ENCODE measurements at regions not wholly inside any gene's neighbourhood (a gene's known extent, or its start where the extent isn't known, plus 50 kb on each side); places are given as distances from the start of the nearest gene placed in this dataset.

DNA sequence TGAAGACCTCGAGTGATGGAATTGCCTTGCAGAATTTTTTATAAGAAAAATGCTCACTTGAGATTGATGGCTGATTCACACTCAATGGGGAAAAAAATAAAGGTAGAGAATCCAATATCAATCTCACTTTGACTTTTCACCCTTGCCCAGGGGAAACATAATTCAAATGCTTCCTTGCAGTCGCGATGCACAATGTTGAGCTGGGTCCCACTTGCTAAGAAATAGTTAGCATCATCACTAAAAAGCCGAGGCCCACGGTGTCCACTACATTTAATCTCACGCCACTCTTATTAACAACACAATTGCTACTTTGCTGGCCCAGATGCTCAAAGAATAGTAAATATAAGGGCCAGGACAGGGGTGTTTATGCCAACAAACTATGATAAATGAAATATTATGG lies 223.4 kb downstream of the SPTSSA start:
- Histone ChIP-seq H3K4me2 (no peak overlapping the region), H3K4me1 (peaks cover 14% of the 10 kb centered on the region; the same call in 2 of the 3 replicates), H3K9me3 (no peaks in the 10 kb centered on the region), H3K27ac (no peak overlapping the region), H3K4me3 (no peak overlapping the region)
- POLR2A ChIA-PET: interaction anchor here (0.6 kb wide), 1 partner anchor 57 kb away, joined by 3 read pairs; no protein-coding TSS in a partner anchor
- CTCF ChIA-PET: interaction anchor here (1.1 to 4.5 kb wide), 2 partner anchors 9 to 12 kb away, joined by 3 to 24 read pairs; no protein-coding TSS in a partner anchor
- FAIRE-seq: no peak
- DNase-seq (ENCODE audit: low read depth in 1 of 2, low spot score in 1 of 2): no peak
- 84% methylated on average over 6 of the region's 6 CpGs for WGBS (ENCODE audit: missing lambda C conversion rate)
- TF ChIP-seq HOXB13 (CRISPR knock-in tag; IDR thresholded peaks at IDR 0.05; ENCODE audit: low read depth) (no peak), TFCP2L1 (CRISPR knock-in tag; IDR thresholded peaks at IDR 0.05) (no peak), CHD4 (IDR thresholded peaks at IDR 0.05; ENCODE audit: borderline replicate concordance) (no peak), TP53 (CRISPR knock-in tag; IDR thresholded peaks at IDR 0.05) (no peak), MYC (IDR thresholded peaks at IDR 0.05; ENCODE audit: borderline replicate concordance, low read length) (no peak), JUNB (IDR thresholded peaks at IDR 0.05) (no peak), ESRRA (IDR thresholded peaks at IDR 0.05; ENCODE audit: borderline replicate concordance, low read length) (no peak), NR3C1 (IDR thresholded peaks at IDR 0.05) (no peak), EP300 (IDR thresholded peaks at IDR 0.05) (no peak), EHMT2 (IDR thresholded peaks at IDR 0.05; ENCODE audit: low read depth) (no peak), FOSB (CRISPR knock-in tag; IDR thresholded peaks at IDR 0.05) (no peak), HDAC2 (IDR thresholded peaks at IDR 0.05) (no peak), EHF (CRISPR knock-in tag; IDR thresholded peaks at IDR 0.05) (no peak)
- TF ChIP-seq, protein P1, sequence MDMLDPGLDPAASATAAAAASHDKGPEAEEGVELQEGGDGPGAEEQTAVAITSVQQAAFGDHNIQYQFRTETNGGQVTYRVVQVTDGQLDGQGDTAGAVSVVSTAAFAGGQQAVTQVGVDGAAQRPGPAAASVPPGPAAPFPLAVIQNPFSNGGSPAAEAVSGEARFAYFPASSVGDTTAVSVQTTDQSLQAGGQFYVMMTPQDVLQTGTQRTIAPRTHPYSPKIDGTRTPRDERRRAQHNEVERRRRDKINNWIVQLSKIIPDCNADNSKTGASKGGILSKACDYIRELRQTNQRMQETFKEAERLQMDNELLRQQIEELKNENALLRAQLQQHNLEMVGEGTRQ (IDR thresholded peaks at IDR 0.05): no peak
- TF ChIP-seq, protein P2, sequence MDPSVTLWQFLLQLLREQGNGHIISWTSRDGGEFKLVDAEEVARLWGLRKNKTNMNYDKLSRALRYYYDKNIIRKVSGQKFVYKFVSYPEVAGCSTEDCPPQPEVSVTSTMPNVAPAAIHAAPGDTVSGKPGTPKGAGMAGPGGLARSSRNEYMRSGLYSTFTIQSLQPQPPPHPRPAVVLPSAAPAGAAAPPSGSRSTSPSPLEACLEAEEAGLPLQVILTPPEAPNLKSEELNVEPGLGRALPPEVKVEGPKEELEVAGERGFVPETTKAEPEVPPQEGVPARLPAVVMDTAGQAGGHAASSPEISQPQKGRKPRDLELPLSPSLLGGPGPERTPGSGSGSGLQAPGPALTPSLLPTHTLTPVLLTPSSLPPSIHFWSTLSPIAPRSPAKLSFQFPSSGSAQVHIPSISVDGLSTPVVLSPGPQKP (IDR thresholded peaks at IDR 0.05; ENCODE audit: low read depth, low read length): no peak
- ATAC-seq: no peak

DNA sequence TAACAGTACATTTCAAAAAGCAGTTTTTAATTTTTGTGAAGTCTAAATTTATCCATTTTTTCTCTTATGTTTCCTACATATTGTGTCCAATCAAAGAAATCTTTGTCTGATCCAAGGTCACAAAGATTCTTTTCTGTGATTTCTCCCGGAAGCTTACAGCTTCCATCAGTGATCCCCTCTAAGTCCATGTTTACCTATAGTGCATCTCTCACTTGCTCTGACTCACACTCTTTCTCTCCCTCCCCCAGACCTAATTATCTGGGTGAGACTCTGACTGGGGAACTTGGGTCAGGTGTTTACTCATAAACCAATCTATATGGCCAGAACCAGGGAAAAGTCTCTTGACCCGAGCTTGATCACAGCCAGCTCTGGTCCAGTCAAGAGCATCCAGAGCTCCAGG lies 224.4 kb downstream of the SPTSSA start:
- no peak overlapping the region; the same call in 2 of the 3 replicates for H3K4me2 ChIP-seq
- DNase-seq (ENCODE audit: low read depth in 1 of 2, low spot score in 1 of 2) (no peak), FAIRE-seq (no peak), ATAC-seq (no peak)
- TF ChIP-seq CBX2 (IDR thresholded peaks at IDR 0.05; ENCODE audit: borderline replicate concordance, low read depth) (no peak), POLR2AphosphoS2 (conservative IDR thresholded peaks at IDR 0.05; ENCODE audit: low read length) (no peak), GATA3 (IDR thresholded peaks at IDR 0.05; ENCODE audit: borderline replicate concordance) (no peak), HOXA7 (CRISPR knock-in tag; IDR thresholded peaks at IDR 0.05) (no peak), BHLHE40 (IDR thresholded peaks at IDR 0.05; ENCODE audit: low read depth, low read length) (no peak), EP300 (IDR thresholded peaks at IDR 0.05) (no peak), ZSCAN20 (CRISPR knock-in tag; IDR thresholded peaks at IDR 0.05) (no peak), HOXB5 (CRISPR knock-in tag; IDR thresholded peaks at IDR 0.05) (no peak), NPAS2 (CRISPR knock-in tag; IDR thresholded peaks at IDR 0.05; ENCODE audit: borderline replicate concordance) (no peak), POLR2A (IDR thresholded peaks at IDR 0.05; ENCODE audit: low read length) (no peak), JUN (IDR thresholded peaks at IDR 0.05) (no peak), RCOR1 (IDR thresholded peaks at IDR 0.05; ENCODE audit: low read depth, low read length) (no peak), CEBPB (IDR thresholded peaks at IDR 0.05) (no peak), TP53 (CRISPR knock-in tag; IDR thresholded peaks at IDR 0.05) (no peak)
- TF ChIP-seq, protein P3, sequence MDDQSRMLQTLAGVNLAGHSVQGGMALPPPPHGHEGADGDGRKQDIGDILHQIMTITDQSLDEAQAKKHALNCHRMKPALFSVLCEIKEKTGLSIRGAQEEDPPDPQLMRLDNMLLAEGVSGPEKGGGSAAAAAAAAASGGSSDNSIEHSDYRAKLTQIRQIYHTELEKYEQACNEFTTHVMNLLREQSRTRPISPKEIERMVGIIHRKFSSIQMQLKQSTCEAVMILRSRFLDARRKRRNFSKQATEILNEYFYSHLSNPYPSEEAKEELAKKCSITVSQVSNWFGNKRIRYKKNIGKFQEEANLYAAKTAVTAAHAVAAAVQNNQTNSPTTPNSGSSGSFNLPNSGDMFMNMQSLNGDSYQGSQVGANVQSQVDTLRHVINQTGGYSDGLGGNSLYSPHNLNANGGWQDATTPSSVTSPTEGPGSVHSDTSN (IDR thresholded peaks at IDR 0.05): no peak
- TF ChIP-seq, protein P4, sequence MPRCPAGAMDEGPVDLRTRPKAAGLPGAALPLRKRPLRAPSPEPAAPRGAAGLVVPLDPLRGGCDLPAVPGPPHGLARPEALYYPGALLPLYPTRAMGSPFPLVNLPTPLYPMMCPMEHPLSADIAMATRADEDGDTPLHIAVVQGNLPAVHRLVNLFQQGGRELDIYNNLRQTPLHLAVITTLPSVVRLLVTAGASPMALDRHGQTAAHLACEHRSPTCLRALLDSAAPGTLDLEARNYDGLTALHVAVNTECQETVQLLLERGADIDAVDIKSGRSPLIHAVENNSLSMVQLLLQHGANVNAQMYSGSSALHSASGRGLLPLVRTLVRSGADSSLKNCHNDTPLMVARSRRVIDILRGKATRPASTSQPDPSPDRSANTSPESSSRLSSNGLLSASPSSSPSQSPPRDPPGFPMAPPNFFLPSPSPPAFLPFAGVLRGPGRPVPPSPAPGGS (IDR thresholded peaks at IDR 0.05): no peak
- no peak overlapping the region for H3K27ac ChIP-seq
- no peaks in the 10 kb centered on the region for H3K9me3 ChIP-seq
- CTCF ChIA-PET: interaction anchor here (1.1 to 4.5 kb wide), 2 partner anchors 8 to 11 kb away, joined by 3 to 24 read pairs; no protein-coding TSS in a partner anchor
- no peak overlapping the region for H3K4me3 ChIP-seq
- WGBS (ENCODE audit: missing lambda C conversion rate): 49% methylated on average over 2 of the region's 2 CpGs
- peaks cover 14% of the 10 kb centered on the region; the same call in 2 of the 3 replicates for H3K4me1 ChIP-seq
- POLR2A ChIA-PET: no interaction called here
